ENCODE measurements at regions not wholly inside any gene's neighbourhood (a gene's known extent, or its start where the extent isn't known, plus 50 kb on each side); places are given as distances from the start of the nearest gene placed in this dataset.
A peak's percentile ranks its signal among the peaks of the same experiment; 100 is the strongest.

- Mint-ChIP-seq H3K36me3 (no peaks in the 10 kb centered on the region), H3K4me1 (no peaks in the 10 kb centered on the region), H3K9me3 (no peaks in the 10 kb centered on the region), H3K27ac (no peak overlapping the region), H3K27me3 (no peaks in the 10 kb centered on the region), H3K4me3 (no peak overlapping the region)
- DNase-seq (ENCODE audit: low spot score in 2 of 2), result no peak
- ATAC-seq (ENCODE audit: low read depth), result no peak
These were observed 541.6 kb upstream of the MAN1A1 start for GRCh38 chr6:119891206-119891605.

GRCh38 chr6:119890470-119890869, 540.9 kb upstream of the MAN1A1 start:
- no peaks in the 10 kb centered on the region for H3K4me1 Mint-ChIP-seq
- peaks cover 2% of the 10 kb centered on the region for H3K9me3 Mint-ChIP-seq
- no peaks in the 10 kb centered on the region for H3K36me3 Mint-ChIP-seq
- H3K27ac Mint-ChIP-seq, result no peak overlapping the region
- peaks cover 2% of the 10 kb centered on the region for H3K27me3 Mint-ChIP-seq
- ATAC-seq (ENCODE audit: low read depth) (no peak), DNase-seq (ENCODE audit: low spot score in 2 of 2) (no peak)
- H3K4me3 Mint-ChIP-seq, result no peak overlapping the region

- no peak for DNase-seq (ENCODE audit: low spot score in 2 of 2)
- ATAC-seq (ENCODE audit: low read depth), result no peak
- Mint-ChIP-seq H3K27me3 (peaks cover 2% of the 10 kb centered on the region), H3K9me3 (peaks cover 5% of the 10 kb centered on the region), H3K27ac (no peak overlapping the region), H3K36me3 (no peaks in the 10 kb centered on the region), H3K4me1 (no peaks in the 10 kb centered on the region), H3K4me3 (no peak overlapping the region)
These were observed 538.1 kb upstream of the MAN1A1 start for GRCh38 chr6:119887666-119888065.

- H3K4me1 Mint-ChIP-seq, result no peaks in the 10 kb centered on the region
- H3K27me3 Mint-ChIP-seq, result peaks cover 2% of the 10 kb centered on the region
- H3K9me3 Mint-ChIP-seq, result peaks cover 5% of the 10 kb centered on the region
- H3K27ac Mint-ChIP-seq, result no peak overlapping the region
- H3K36me3 Mint-ChIP-seq, result no peaks in the 10 kb centered on the region
- no peak overlapping the region for H3K4me3 Mint-ChIP-seq
- ATAC-seq (ENCODE audit: low read depth) (no peak), DNase-seq (ENCODE audit: low spot score in 2 of 2) (no peak)
These were observed 531.9 kb upstream of the MAN1A1 start for GRCh38 chr6:119881416-119881815.

- H3K9me3 Mint-ChIP-seq, result peaks cover 3% of the 10 kb centered on the region
- no peak overlapping the region for H3K4me3 Mint-ChIP-seq
- H3K4me1 Mint-ChIP-seq, result no peaks in the 10 kb centered on the region
- no peaks in the 10 kb centered on the region for H3K27me3 Mint-ChIP-seq
- H3K27ac Mint-ChIP-seq, result no peak overlapping the region
- DNase-seq (ENCODE audit: low spot score in 2 of 2) (no peak), ATAC-seq (ENCODE audit: low read depth) (no peak)
- H3K36me3 Mint-ChIP-seq, result no peaks in the 10 kb centered on the region
These were observed 531.3 kb upstream of the MAN1A1 start for GRCh38 chr6:119880840-119881239.

GRCh38 chr6:119879731-119880130, 530.2 kb upstream of the MAN1A1 start:
- DNase-seq (ENCODE audit: low spot score in 2 of 2), result no peak
- H3K27ac Mint-ChIP-seq, result no peak overlapping the region
- no peaks in the 10 kb centered on the region for H3K36me3 Mint-ChIP-seq
- no peak overlapping the region for H3K4me3 Mint-ChIP-seq
- ATAC-seq (ENCODE audit: low read depth), result no peak
- H3K9me3 Mint-ChIP-seq, result peaks cover 3% of the 10 kb centered on the region
- no peaks in the 10 kb centered on the region for H3K27me3 Mint-ChIP-seq
- H3K4me1 Mint-ChIP-seq, result no peaks in the 10 kb centered on the region

- Mint-ChIP-seq H3K9me3 (no peaks in the 10 kb centered on the region), H3K27ac (no peak overlapping the region), H3K4me1 (no peaks in the 10 kb centered on the region), H3K4me3 (no peak overlapping the region), H3K36me3 (no peaks in the 10 kb centered on the region), H3K27me3 (peaks cover 1% of the 10 kb centered on the region)
- no peak for ATAC-seq (ENCODE audit: low read depth)
- no peak for DNase-seq (ENCODE audit: low spot score in 2 of 2)
These were observed 524.8 kb upstream of the MAN1A1 start for GRCh38 chr6:119874381-119874780.

GRCh38 chr6:119873107-119873506, 523.5 kb upstream of the MAN1A1 start:
- Mint-ChIP-seq H3K27ac (no peak overlapping the region), H3K9me3 (no peaks in the 10 kb centered on the region), H3K27me3 (peaks cover 1% of the 10 kb centered on the region), H3K4me3 (no peak overlapping the region), H3K4me1 (no peaks in the 10 kb centered on the region), H3K36me3 (no peaks in the 10 kb centered on the region)
- ATAC-seq (ENCODE audit: low read depth) (no peak), DNase-seq (ENCODE audit: low spot score in 2 of 2) (no peak)

- DNase-seq (ENCODE audit: low spot score in 2 of 2), result no peak
- Mint-ChIP-seq H3K9me3 (peaks cover 2% of the 10 kb centered on the region), H3K27ac (no peak overlapping the region), H3K4me1 (no peaks in the 10 kb centered on the region), H3K27me3 (peaks cover 1% of the 10 kb centered on the region), H3K36me3 (no peaks in the 10 kb centered on the region), H3K4me3 (no peak overlapping the region)
- no peak for ATAC-seq (ENCODE audit: low read depth)
These were observed 522.0 kb upstream of the MAN1A1 start for GRCh38 chr6:119871520-119871919.

GRCh38 chr6:119865466-119866350, 516.1 kb upstream of the MAN1A1 start:
- Mint-ChIP-seq H3K9me3 (peaks cover 12% of the 10 kb centered on the region), H3K4me1 (no peaks in the 10 kb centered on the region), H3K27ac (no peak overlapping the region), H3K36me3 (peaks cover 3% of the 10 kb centered on the region), H3K27me3 (no peaks in the 10 kb centered on the region), H3K4me3 (no peak overlapping the region)
- no peak for DNase-seq (ENCODE audit: low spot score in 2 of 2)
- no peak for ATAC-seq (ENCODE audit: low read depth)

GRCh38 chr6:119862719-119863118, 513.2 kb upstream of the MAN1A1 start:
- Mint-ChIP-seq H3K27ac (no peak overlapping the region), H3K9me3 (peaks cover 12% of the 10 kb centered on the region), H3K36me3 (peaks cover 3% of the 10 kb centered on the region), H3K4me3 (no peak overlapping the region), H3K4me1 (no peaks in the 10 kb centered on the region), H3K27me3 (no peaks in the 10 kb centered on the region)
- DNase-seq (ENCODE audit: low spot score in 2 of 2), result no peak
- no peak for ATAC-seq (ENCODE audit: low read depth)

GRCh38 chr6:119858901-119859300, 509.3 kb upstream of the MAN1A1 start:
- DNase-seq (ENCODE audit: low spot score in 2 of 2) (no peak), ATAC-seq (ENCODE audit: low read depth) (no peak)
- Mint-ChIP-seq H3K27ac (no peak overlapping the region), H3K27me3 (no peaks in the 10 kb centered on the region), H3K4me3 (no peak overlapping the region), H3K36me3 (no peaks in the 10 kb centered on the region), H3K4me1 (peaks cover 9% of the 10 kb centered on the region), H3K9me3 (no peaks in the 10 kb centered on the region)

GRCh38 chr6:119856136-119856535, 506.6 kb upstream of the MAN1A1 start:
- H3K36me3 Mint-ChIP-seq, result no peaks in the 10 kb centered on the region
- DNase-seq (ENCODE audit: low spot score in 2 of 2) (no peak), ATAC-seq (ENCODE audit: low read depth) (peak; percentile 45)
- peaks cover 2% of the 10 kb centered on the region for H3K27me3 Mint-ChIP-seq
- H3K27ac Mint-ChIP-seq, result peak overlapping the region; percentile 43
- no peaks in the 10 kb centered on the region for H3K9me3 Mint-ChIP-seq
- peaks cover 9% of the 10 kb centered on the region for H3K4me1 Mint-ChIP-seq
- peak overlapping the region; percentile 65 for H3K4me3 Mint-ChIP-seq

GRCh38 chr6:119848696-119849095, 499.1 kb upstream of the MAN1A1 start:
- no peak for DNase-seq (ENCODE audit: low spot score in 2 of 2)
- ATAC-seq (ENCODE audit: low read depth), result no peak
- no peaks in the 10 kb centered on the region for H3K9me3 Mint-ChIP-seq

GRCh38 chr6:119845161-119845560, 495.6 kb upstream of the MAN1A1 start:
- Mint-ChIP-seq H3K27ac (no peak overlapping the region), H3K9me3 (peaks cover 11% of the 10 kb centered on the region), H3K36me3 (no peaks in the 10 kb centered on the region), H3K4me3 (no peak overlapping the region), H3K4me1 (no peaks in the 10 kb centered on the region), H3K27me3 (peaks cover 3% of the 10 kb centered on the region)
- ATAC-seq (ENCODE audit: low read depth) (no peak), DNase-seq (ENCODE audit: low spot score in 2 of 2) (no peak)

More at GRCh38 chr6:119848696-119849095, 499.1 kb upstream of the MAN1A1 start:
- H3K36me3 Mint-ChIP-seq, result no peaks in the 10 kb centered on the region
- no peaks in the 10 kb centered on the region for H3K4me1 Mint-ChIP-seq
- H3K27me3 Mint-ChIP-seq, result peaks cover 4% of the 10 kb centered on the region
- no peak overlapping the region for H3K4me3 Mint-ChIP-seq
- H3K27ac Mint-ChIP-seq, result no peak overlapping the region

Measured in memory B cell (primary cell).